ENCODE measurements at regions not wholly inside any gene's neighbourhood (a gene's known extent, or its start where the extent isn't known, plus 50 kb on each side); places are given as distances from the start of the nearest gene placed in this dataset.

DNA sequence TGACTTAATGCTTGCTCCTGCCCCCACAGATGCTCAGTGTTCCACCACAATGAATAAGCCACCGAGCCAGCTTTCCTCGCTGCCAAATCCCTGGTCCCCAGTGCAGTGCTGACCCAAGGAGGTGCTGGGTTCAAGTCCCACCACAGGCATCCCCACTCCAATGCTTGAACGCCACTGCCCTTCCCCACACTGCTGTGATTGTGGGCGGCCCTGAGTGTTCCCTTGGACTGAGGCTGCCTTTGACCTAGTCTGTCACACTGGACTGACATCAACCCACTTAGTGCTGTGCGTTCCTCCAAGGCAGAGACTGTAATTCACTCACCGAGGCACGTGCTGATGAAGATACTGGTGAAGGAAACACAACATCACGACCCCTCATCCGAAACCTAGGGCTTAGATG lies 83.4 kb upstream of the TMCC3 start:
- TF ChIP-seq, protein P1, sequence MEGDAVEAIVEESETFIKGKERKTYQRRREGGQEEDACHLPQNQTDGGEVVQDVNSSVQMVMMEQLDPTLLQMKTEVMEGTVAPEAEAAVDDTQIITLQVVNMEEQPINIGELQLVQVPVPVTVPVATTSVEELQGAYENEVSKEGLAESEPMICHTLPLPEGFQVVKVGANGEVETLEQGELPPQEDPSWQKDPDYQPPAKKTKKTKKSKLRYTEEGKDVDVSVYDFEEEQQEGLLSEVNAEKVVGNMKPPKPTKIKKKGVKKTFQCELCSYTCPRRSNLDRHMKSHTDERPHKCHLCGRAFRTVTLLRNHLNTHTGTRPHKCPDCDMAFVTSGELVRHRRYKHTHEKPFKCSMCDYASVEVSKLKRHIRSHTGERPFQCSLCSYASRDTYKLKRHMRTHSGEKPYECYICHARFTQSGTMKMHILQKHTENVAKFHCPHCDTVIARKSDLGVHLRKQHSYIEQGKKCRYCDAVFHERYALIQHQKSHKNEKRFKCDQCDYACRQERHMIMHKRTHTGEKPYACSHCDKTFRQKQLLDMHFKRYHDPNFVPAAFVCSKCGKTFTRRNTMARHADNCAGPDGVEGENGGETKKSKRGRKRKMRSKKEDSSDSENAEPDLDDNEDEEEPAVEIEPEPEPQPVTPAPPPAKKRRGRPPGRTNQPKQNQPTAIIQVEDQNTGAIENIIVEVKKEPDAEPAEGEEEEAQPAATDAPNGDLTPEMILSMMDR (IDR thresholded peaks at IDR 0.05; ENCODE audit: low read length): no peak
- TF ChIP-seq EZH2 (IDR thresholded peaks at IDR 0.05; ENCODE audit: borderline replicate concordance, low read length): no peak
